ENCODE measurements at regions not wholly inside any gene's neighbourhood (a gene's known extent, or its start where the extent isn't known, plus 50 kb on each side); places are given as distances from the start of the nearest gene placed in this dataset.

DNA sequence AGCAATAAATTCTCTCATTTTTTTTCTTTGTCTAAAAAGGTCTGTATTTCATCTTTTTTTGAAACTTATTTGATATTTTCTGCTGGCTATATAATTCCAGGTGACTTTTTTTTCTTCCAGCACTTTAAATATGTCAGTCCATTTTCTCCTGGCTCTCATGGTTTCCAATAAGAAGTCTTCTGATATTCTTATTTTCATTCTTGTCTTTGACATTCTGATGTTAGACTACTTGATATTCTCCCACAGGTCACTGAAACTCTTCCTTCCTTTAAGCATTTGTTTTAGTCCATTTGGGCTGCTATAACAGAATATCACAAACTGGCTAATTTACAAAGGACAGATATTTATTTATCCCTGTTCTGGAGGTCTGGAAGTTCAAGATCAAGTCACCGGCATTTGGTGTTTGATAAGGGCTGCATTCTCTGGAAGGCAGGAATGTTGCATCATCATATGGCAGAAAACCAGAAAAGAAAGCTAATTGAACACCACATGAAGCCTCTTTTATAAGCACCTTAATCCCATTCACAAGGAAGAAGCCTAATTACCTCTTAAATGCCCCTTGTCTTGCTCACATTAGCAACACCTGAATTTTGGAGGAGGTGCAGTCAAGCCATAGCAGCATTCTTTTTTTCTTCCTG is 242.1 kb upstream of the TNRC6C start:
- POLR2A ChIA-PET = interaction anchor here (0.8 kb wide), 1 partner anchor 9 kb away, joined by 3 read pairs; no protein-coding TSS in a partner anchor
- TF ChIP-seq TRIM28 (IDR thresholded peaks at IDR 0.05; ENCODE audit: borderline replicate concordance, low read length) (0 out of 2 replicates have a peak, but pooled peaks have one; percentile 16), ZNF157 (tag by site-specific recombination; IDR thresholded peaks at IDR 0.05) (no peak), ZNF362 (tag by site-specific recombination; IDR thresholded peaks at IDR 0.05) (0 out of 2 replicates have a peak, but pooled peaks have one; percentile 34), REPIN1 (tag by site-specific recombination; IDR thresholded peaks at IDR 0.05; ENCODE audit: low read depth) (no peak)
- CTCF ChIA-PET = interaction anchor here (1.1 kb wide), 1 partner anchor 303 kb away, joined by 4 read pairs; no protein-coding TSS in a partner anchor

GRCh38 chr17:77717941-77718668 is 240.4 kb upstream of the TNRC6C start:
- Histone ChIP-seq H3K27ac (ENCODE audit: extremely low read depth, low read depth, low read length) (no peak overlapping the region), H3K36me3 (ENCODE audit: control insufficient read depth in 2 of 2, insufficient read depth in 1 of 2, low read length in 2 of 2) (no peaks in the 10 kb centered on the region), H3K4me1 (ENCODE audit: control insufficient read depth, insufficient read depth, low read length) (no peaks in the 10 kb centered on the region), H3K9me3 (ENCODE audit: control insufficient read depth, insufficient read depth, low read depth, low read length) (no peaks in the 10 kb centered on the region), H3K4me3 (ENCODE audit: low read depth, low read length) (no peak overlapping the region)
- CTCF ChIA-PET = interaction anchor here (0.7 to 1.1 kb wide), 2 partner anchors 251 to 301 kb away, joined by 3 to 4 read pairs; no protein-coding TSS in a partner anchor
- TF ChIP-seq, protein P1, sequence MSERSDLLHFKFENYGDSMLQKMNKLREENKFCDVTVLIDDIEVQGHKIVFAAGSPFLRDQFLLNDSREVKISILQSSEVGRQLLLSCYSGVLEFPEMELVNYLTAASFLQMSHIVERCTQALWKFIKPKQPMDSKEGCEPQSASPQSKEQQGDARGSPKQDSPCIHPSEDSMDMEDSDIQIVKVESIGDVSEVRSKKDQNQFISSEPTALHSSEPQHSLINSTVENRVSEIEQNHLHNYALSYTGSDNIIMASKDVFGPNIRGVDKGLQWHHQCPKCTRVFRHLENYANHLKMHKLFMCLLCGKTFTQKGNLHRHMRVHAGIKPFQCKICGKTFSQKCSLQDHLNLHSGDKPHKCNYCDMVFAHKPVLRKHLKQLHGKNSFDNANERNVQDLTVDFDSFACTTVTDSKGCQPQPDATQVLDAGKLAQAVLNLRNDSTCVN (tag by site-specific recombination; optimal IDR thresholded peaks at IDR 0.05) = peak; percentile 21
- TF ChIP-seq REPIN1 (tag by site-specific recombination; IDR thresholded peaks at IDR 0.05; ENCODE audit: low read depth) (no peak), ZNF776 (tag by site-specific recombination; IDR thresholded peaks at IDR 0.05; ENCODE audit: borderline replicate concordance) (no peak), OVOL3 (tag by site-specific recombination; IDR thresholded peaks at IDR 0.05) (no peak), ZNF510 (tag by site-specific recombination; IDR thresholded peaks at IDR 0.05; ENCODE audit: insufficient replicate concordance) (no peak), ZNF660 (tag by site-specific recombination; IDR thresholded peaks at IDR 0.05) (no peak), ZNF501 (tag by site-specific recombination; IDR thresholded peaks at IDR 0.05) (no peak)
- TF ChIP-seq, protein P2, sequence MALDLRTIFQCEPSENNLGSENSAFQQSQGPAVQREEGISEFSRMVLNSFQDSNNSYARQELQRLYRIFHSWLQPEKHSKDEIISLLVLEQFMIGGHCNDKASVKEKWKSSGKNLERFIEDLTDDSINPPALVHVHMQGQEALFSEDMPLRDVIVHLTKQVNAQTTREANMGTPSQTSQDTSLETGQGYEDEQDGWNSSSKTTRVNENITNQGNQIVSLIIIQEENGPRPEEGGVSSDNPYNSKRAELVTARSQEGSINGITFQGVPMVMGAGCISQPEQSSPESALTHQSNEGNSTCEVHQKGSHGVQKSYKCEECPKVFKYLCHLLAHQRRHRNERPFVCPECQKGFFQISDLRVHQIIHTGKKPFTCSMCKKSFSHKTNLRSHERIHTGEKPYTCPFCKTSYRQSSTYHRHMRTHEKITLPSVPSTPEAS (tag by site-specific recombination; IDR thresholded peaks at IDR 0.05) = peak; percentile 98
- POLR2A ChIA-PET = interaction anchor here (0.8 kb wide), 1 partner anchor 240 kb away, joined by 3 read pairs; the partner anchor contains the start of gene TNRC6C

More for the DNA sequence above, 242.1 kb upstream of the TNRC6C start:
- H3K4me3 ChIP-seq (ENCODE audit: low read depth, low read length) = no peak overlapping the region
- H3K9me3 ChIP-seq (ENCODE audit: control insufficient read depth, insufficient read depth, low read depth, low read length) = no peaks in the 10 kb centered on the region
- no peaks in the 10 kb centered on the region for H3K36me3 ChIP-seq (ENCODE audit: control insufficient read depth in 2 of 2, insufficient read depth in 1 of 2, low read length in 2 of 2)
- H3K27ac ChIP-seq (ENCODE audit: extremely low read depth, low read depth, low read length) = no peak overlapping the region
- H3K4me1 ChIP-seq (ENCODE audit: control insufficient read depth, insufficient read depth, low read length) = no peaks in the 10 kb centered on the region

- H3K27ac ChIP-seq (ENCODE audit: extremely low read depth, low read depth, low read length) = no peak overlapping the region
- no peaks in the 10 kb centered on the region for H3K36me3 ChIP-seq (ENCODE audit: control insufficient read depth in 2 of 2, insufficient read depth in 1 of 2, low read length in 2 of 2)
- CTCF ChIA-PET = no interaction called here
- H3K4me3 ChIP-seq (ENCODE audit: low read depth, low read length) = no peak overlapping the region
- H3K4me1 ChIP-seq (ENCODE audit: control insufficient read depth, insufficient read depth, low read length) = no peaks in the 10 kb centered on the region
- no peaks in the 10 kb centered on the region for H3K9me3 ChIP-seq (ENCODE audit: control insufficient read depth, insufficient read depth, low read depth, low read length)
- POLR2A ChIA-PET = no interaction called here
- TF ChIP-seq ZEB2 (tag by site-specific recombination; IDR thresholded peaks at IDR 0.05) (no peak), ZNF114 (tag by site-specific recombination; IDR thresholded peaks at IDR 0.05) (0 out of 2 replicates have a peak, but pooled peaks have one; percentile 16), ZNF571 (tag by site-specific recombination; IDR thresholded peaks at IDR 0.05) (no peak), ZNF169 (tag by site-specific recombination; IDR thresholded peaks at IDR 0.05) (0 out of 2 replicates have a peak, but pooled peaks have one; percentile 17), ZNF311 (tag by site-specific recombination; IDR thresholded peaks at IDR 0.05; ENCODE audit: borderline replicate concordance) (no peak)
- TF ChIP-seq, protein P3, sequence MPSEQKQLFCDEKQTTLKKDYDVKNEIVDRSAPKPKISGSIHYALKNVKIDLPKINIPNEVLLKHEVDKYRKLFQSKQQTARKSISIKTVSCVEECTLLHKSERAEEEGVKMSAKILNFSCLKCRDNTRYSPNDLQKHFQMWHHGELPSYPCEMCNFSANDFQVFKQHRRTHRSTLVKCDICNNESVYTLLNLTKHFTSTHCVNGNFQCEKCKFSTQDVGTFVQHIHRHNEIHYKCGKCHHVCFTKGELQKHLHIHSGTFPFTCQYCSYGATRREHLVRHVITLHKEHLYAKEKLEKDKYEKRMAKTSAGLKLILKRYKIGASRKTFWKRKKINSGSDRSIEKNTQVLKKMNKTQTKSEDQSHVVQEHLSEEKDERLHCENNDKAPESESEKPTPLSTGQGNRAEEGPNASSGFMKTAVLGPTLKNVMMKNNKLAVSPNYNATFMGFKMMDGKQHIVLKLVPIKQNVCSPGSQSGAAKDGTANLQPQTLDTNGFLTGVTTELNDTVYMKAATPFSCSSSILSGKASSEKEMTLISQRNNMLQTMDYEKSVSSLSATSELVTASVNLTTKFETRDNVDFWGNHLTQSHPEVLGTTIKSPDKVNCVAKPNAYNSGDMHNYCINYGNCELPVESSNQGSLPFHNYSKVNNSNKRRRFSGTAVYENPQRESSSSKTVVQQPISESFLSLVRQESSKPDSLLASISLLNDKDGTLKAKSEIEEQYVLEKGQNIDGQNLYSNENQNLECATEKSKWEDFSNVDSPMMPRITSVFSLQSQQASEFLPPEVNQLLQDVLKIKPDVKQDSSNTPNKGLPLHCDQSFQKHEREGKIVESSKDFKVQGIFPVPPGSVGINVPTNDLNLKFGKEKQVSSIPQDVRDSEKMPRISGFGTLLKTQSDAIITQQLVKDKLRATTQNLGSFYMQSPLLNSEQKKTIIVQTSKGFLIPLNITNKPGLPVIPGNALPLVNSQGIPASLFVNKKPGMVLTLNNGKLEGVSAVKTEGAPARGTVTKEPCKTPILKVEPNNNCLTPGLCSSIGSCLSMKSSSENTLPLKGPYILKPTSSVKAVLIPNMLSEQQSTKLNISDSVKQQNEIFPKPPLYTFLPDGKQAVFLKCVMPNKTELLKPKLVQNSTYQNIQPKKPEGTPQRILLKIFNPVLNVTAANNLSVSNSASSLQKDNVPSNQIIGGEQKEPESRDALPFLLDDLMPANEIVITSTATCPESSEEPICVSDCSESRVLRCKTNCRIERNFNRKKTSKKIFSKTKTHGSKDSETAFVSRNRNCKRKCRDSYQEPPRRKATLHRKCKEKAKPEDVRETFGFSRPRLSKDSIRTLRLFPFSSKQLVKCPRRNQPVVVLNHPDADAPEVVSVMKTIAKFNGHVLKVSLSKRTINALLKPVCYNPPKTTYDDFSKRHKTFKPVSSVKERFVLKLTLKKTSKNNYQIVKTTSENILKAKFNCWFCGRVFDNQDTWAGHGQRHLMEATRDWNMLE (tag by site-specific recombination; conservative IDR thresholded peaks at IDR 0.05; ENCODE audit: low read depth) = no peak
- TF ChIP-seq, protein P2 (tag by site-specific recombination; IDR thresholded peaks at IDR 0.05) = peak; percentile 88
Observed at GRCh38 chr17:77718669-77718961, 239.9 kb upstream of the TNRC6C start.
